NCI-H187 (cell line): ENCODE measurements at regions not wholly inside any gene's neighbourhood (a gene's known extent, or its start where the extent isn't known, plus 50 kb on each side); places are given as distances from the start of the nearest gene placed in this dataset.
"Not testable (repeated sequence)": the region's sequence is repeated elsewhere in the genome, so short reads cannot be mapped to it uniquely, and the experiment has no call there.

ENCODE experiments used
- DNase-seq, 2 experiments: peaks; one replicate each; lab custom pipeline; 2025; lab: John Stamatoyannopoulos, UW

DNA sequence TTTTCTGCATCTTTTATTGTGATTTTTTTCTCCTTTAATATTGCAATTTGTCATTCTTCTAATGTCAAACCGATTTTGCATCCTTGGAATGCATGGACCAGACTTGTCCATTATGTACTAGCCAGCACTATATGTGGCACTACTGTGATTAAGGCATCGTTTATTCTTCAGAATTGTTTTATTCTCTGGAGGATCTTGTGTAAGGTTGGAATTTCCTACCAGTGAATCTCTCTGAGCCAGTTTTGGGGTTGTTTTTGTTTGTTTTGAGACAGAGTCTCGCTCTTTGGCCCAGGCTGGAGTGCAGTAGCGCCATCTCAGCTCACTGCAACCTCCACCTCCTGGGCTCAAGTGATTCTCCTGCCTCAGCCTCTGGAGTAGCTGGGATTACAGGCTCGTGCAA lies 58.5 kb downstream of the IGLL5 start:
- no peak for DNase-seq

DNA sequence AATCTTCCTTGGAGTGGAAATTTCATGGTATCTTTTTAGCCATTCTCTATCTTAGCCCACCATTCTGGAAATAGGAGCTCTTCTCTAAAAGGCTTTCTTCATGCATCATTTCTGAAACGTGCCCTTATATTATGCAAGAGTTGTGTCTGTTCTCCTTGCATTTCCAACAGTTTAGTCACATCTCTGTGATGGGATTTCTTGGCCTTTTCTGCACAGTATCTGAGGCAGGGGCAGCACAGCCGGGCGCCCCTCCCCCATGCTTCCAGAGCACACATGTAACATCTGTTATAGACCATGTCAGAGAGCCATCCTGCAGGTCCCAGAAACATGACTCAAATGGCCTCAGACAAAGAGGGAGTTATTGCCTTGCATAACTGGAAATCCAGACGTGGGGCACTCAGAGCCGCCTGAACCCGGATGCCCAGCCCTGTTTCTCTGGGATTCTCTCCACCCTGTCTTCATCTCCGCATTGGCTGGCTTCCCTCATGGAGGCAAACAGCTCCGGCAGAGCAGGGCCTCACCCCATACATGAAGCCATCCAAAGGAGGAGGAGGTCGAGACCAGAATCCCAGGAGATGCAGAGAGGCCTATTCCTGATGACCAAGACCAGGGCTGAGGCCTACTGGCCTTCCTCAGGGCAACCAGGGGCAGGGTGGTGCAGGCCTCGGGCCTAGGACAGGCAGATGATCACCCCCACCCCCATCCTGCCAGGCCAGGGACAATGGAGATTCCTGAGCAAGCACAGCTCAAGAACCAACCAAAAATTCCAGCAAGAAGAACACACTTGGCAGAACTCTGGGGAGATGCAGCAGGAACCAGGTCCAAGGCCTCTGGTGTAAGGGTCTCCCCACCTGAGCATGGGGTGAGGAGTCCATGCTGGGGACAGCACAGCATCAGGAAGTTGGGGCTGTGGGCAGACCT lies 61.3 kb downstream of the IGLL5 start:
- DNase-seq = no peak

DNA sequence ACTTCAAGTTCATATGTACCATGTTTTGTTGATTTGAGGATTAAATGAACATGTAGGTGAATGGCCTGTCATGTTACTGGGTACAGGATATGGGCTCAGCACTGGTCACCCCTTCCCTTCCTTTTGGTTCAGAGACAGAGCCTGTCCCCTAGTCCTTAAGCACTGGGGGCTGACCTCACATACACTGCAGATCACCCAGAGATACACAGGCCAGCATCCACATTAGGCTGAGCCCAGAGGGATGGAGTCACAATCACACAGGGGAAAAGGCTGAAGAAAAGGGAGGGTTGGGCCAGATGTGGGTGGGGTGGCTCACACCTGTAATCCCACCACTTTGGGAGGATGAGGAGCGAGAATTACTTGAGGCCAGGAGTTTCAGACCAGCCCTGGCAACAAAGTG lies 62.3 kb downstream of the IGLL5 start:
- DNase-seq = no peak

DNA sequence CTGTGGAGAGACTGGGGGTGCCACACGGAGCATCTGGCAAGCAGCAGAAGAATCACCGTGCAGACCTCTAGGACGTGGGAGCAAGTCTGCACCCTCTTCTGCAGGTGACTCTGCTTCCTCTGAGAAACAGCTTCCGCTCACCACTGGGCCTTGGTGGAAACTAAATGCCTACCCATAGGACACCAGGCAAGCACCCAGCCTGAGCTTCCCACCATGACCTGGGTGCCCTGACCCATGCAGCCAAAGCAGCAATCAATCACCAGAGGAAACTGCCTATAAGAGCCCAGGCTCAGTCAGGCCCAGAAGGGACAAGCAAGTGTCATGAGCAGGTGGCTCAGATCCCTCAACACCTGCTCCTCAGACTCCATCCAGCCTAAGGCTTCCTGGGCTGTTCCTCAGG lies 63.4 kb downstream of the IGLL5 start:
- DNase-seq = no peak

DNA sequence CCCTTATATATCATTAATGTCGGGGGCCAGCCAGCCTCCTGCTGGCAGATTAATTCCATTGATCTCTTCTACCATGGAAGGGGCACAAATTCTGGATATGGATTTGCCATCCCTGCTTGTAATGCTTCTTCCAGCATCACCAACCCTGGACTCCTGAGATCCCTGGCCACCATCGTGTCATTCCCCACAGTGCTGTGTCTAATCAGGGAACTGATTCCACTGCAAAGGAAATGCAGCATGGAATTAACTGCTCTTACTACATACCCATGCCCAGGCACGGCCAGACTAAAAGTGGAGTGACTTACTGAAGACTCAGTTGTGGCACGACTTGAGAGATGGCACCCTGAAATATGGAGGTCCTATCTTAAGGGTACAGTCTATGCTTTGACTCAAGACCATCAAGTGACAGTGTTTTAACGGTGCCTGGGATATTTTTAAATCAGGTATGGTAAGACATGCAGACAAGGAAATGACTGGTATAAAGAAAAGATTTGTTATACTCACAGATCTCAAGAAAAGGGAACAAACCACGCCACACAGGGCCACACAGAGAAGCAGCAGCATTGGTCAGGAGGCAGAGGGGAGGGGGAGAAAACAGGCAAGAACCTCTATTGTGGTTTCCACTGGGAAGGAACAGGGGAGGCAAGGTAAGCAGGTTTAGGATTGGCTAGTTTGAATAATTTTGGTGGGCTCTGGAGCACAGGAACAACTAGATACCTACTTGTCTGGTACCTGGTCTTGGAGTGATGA lies 65.1 kb downstream of the IGLL5 start:
- no peak for DNase-seq

DNA sequence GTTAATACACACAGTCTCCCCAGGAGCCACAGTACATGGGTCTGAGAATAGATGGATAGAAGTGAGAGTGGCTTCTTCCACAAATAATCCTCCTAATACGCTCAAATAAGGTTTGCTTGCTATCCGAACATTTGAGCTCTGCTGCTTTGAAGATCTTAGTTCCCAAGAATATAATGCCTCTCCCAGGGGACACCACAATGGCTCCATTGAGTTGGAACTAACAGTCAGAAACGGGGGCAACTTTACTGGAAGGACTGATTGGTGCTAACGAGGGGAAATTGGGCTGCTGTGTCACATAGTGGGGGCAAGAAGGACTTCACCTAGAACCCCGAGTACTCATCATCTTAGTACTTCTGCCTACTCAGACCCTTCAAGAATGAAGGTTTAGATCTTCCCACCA lies 66.2 kb downstream of the IGLL5 start:
- DNase-seq = no peak

DNA sequence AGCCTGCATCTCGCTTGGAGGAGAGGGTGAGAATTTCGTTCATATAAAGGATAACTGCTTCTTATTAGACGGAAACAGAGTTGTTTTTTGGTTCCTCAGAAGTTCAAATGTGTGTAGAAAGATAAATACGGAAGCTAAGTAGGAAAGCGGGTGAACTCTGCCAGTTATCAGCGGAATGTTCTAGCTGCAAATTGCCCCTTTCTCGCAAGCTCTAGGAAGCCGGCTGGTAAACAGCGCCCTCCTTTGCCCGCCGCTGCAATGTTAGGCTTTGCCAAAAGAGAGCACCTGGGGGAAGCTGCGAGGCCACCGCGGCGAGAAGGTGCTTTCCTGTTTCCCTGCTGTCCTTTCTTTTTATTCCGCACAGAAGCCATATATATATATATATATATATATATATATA lies 67.0 kb downstream of the IGLL5 start:
- DNase-seq = no peak

DNA sequence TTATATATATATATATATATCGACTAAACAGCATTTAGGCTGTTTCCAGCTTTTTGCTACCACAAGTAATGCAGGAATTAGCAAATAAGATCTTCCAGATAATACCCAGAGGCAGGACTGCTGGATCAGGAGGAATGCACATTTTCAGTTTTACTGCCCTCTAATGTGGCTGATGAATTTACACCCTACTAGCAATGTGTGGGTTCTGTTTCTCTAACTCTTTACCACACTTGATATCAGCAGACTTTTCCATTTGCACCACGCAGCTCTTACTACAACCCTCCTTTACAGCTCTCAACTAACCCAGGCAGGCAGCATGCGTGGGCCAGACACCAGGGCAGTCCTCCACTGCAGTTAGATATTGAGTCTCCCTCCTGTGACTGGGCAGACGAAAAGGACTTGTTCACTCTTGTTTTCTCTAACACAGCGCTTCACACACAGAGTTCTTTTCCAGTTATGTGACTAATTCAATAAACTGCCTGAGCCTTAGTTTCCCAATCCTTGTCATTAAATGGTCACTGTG lies 67.7 kb downstream of the IGLL5 start:
- DNase-seq = no peak

DNA sequence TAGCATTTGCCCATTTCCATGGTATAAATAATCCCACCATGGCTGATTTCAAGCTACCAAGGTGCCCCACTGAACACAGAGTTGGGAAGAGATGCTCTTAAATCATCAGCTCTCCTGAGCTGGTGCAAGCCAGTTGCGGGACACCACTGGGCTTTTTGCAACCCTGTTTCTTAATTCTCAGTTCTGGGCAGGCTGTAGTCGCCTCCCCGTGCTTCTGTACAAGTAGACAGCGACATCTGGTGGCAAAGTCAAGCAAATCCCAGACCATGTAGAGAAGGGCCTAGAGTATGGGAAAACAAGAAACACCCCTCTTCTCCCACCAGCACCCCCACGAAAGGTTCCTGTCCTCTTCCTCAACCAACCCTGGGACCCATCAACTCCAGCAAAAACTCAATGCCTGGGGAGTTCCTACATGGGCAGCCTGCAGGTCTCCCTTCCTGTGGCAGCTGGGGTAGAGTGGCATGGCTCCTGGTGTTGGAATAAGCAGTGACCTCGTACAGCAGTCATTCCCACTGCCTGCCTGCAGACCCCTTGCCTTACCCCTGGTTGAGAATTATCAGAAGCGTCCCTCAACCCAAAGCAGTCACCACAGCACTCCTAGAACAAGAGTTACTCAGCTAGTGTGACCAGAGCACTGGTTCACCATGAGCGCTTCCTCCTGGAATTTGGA lies 68.4 kb downstream of the IGLL5 start:
- DNase-seq = peak in 1 of 2 experiments; percentile 2

DNA sequence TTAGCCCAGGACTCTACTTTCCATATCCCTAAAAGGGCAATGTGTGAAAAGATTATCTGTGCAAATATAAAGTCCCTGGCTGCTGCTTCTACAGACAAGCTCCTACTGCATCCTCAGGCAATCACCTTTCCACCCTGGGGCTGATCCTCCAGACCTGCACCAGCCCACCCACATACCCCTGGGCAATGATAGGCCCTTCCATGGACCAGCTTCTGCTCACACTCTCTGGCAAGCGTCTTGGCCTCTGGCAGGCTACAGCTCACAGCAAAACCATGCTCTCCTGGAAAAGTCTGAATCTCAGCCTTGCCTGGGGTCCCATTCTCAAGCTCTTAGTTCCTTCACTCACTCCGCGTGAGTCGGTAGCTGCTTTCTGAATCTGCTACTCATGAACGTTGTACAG lies 69.5 kb downstream of the IGLL5 start:
- DNase-seq = no peak

DNA sequence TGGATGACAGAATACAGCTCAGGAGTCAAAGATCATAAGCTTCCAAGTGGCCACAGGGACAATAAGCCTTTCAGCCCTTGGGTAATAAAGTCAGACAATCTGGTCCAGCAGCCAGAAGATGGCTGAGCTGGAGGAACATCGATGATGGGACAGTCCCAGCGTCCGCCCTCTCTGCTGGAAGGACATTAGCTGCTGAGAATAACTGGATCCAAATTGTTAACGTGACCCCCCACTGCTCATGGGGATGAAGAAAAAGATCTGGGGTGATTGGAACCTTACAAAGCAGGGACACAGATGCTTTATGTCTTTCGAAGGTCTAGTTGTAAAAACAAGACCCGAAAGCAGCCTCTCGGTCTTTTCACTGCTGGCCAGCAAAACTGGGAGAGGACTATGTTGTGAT lies 71.0 kb downstream of the IGLL5 start:
- DNase-seq = no peak

DNA sequence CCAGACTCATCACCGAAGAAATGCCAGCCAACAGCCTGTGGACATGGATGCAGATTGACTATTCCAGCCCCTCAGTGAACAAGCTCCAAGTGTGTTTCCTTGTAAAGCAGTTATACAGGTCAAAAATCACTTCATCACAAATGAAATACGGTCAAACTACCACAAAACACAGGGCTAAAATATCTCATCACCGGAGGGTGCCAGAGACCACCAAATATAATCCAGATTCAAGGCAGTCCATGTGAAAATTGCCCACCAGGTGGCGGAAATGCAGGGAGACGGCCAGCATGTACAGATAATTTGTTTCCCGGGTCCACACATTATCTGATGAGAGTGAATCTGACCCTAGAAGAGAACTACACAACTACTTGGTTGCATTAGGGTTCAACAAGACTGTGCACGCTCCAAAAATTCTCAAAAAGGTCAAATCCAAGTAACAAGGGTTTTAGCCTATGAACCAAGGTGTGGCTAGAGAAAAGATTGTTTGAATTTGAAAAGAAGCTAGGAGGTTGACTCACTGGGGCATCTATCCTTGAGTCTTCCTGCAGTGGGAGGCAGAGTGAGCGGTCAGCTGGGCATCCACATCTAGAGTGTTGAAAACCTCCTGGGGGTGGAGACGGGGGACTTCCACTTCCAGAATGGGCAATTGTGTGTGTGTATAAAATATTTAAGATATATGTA lies 71.7 kb downstream of the IGLL5 start:
- DNase-seq = peak; percentile 11 to 43

DNA sequence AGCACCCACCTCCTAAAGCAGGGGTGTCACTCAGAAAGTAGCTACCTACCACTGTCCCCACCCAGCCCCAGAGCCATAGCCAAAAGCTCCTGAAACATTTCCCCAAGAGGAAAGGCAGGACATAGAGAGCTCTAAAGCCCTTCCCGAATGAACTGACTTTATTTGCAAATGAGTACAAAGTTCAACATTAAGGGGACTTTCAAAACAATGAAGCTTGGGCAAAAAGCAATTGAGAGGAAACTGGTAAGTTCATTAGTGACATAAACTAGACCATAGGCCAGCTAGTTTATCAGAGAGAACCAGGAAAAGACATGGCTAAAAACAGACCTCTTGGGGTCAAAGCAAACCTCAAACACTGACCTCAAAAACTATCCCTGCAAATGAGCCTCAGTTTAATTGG lies 72.7 kb downstream of the IGLL5 start:
- DNase-seq = no peak

DNA sequence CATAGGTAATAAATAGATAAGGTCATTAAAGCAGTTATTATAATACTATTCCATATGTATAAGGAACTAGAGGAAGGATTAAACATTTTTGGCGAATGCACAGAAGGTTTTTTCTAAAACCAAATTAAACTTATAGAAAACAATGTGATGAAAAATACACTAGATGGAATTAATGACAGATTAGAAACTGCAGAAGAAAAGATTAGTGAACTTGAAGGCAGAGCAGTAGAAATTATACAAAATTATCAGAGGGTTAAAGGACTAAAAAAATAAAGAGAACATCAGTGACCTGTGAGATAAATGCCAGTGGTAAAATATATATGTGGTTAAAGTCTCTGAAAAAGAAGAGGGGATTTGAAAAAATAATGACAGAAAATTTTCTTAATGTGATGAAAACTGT lies 74.0 kb downstream of the IGLL5 start:
- no peak for DNase-seq

DNA sequence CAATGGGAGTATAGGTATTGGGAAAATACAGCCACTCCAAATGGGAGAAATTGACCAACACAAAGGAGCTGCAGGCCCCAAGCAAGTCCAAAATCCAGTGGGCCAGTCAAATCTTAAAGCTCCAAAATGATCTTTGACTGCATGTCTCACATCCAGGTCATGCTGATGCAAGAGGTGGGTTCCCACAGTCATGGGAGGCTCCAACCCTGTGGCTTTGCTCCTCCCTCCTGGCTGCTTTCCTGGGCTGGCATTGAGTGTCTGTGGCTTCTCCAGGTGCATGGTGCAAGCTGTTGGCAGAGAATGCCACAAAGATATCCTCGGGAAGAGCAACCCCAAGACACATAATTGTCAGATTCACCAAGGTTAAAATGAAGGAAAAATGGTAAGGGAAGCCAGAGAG lies 80.8 kb downstream of the IGLL5 start:
- DNase-seq = no peak

DNA sequence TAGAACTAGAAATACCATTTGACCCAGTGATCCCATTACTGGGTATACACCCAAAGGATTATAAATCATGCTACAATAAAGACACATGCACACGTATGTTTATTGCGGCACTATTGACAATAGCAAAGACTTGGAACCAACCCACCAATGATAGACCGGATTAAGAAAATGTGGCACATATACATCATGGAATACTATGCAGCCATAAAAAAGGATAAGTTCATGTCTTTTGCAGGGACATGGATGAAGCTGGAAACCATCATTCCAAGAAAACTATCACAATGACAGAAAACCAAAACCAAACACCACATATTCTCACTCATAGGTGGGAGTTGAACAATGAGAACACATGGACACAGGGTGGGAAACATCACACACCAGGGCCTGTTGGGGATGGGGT lies 85.0 kb downstream of the IGLL5 start:
- DNase-seq = not testable (repeated sequence)

DNA sequence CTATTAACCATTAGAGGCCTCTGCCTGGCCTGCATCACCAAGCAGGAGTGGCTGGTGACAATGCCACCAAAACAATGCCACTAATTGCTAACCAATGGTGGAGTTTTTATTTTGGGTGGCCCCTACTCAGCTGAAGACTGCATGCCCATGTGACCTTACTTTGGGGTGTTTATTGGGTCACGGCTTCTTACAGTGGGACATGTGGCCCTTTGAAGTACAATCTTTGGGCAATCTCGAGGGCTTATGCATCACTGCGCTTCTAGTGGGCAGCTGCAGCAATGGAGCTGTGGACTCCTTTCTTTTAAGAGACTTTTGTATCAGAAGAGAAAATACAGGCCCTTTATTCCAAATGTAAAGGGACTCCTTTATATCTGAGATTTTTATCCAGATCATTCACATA lies 85.7 kb downstream of the IGLL5 start:
- DNase-seq = no peak

DNA sequence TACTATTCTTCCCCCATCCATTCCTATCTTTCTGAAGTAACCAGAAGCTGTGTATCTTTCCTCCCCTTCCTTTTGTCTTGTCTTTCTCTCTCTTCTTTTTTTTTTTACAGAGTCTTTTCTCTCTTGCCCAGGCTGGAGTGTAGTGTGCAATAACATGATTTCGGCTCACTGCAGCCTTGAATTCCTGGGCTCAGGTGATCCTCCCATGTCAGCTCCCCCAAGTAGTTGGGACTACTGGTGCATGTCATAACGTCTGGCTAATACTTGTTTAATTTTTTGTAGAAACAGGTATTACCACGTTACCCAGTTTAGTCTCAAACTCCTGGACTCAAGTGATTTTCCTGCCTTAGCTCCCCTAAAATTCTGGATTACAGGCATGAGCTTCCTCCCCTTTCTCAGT lies 86.5 kb downstream of the IGLL5 start:
- no peak for DNase-seq

DNA sequence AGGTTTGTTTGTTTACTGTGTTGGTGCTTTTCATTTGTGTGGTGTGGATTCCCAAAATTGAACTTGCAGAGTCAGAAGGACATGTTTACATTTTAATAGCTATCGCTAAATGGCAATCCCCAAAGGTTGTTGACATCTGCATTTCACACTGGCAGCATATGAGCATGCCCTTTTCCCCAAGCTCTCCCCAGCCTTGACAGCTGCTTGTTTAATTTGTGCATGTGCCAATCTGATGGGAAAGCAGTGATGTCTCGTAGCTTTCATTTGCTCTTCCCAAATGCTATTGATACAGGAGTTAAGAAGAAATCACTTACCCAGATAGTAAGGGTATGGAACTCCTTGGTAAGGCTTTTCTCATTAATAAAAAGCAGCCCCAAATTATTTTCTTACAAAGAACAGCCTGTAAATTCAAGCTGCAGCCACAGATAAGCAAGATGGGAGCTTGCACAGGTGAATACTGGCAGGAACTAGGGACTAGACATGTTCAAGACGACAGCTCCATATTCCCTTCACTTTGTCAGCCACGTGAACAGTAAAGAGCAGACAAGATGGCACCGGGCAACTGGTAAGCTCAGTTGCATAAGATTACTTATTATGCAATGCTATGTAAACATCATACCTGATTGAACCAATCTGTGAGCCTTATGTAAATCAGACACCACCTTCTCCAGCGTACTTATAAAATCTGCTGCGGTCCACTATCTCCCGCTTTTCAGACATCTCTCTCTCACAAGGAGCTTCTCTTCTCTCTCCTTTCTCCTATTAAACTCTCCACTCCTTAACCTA lies 87.4 kb downstream of the IGLL5 start:
- DNase-seq = no peak

DNA sequence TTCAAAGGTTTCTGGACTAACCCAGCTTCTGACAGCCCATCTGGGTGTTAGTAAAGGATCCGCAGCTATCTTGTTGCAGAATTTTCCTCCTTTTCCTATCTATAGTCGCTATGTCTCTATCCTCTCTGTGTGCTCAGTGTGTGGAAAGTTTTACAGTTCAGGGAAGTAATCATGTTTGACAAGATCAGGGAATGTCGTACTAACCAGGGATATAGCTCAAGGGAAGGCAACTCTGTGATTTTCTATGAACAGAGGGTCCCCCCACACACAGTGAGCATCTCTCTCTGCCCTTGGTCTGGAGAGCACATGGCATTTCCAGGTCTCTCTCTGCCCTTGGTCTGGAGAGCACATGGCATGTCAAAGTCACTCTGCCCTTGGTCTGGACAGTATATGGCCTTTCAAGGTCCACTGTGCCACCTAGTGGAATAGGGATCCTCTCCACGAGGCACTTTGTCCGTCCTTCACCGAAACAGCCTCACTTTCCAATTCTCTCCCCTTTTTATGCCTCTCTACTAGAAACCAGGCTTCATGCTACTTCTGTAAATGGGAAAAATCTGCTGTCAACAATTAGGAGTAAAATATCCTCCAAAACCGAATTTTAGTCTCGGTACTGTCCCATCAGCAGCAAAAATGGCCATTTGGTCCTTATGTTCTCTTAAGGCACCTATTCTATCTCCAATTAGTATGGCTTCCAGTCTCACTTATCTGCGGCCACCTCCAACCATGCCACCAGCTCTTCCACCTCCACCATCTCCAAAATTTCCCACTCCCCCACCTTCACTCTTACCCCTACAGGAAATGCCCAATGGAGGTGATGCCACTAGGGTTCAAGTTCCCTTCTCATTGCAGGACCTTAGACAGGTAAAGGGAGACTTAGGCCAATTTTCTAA lies 88.7 kb downstream of the IGLL5 start:
- no peak for DNase-seq
